ENCODE measurements at regions not wholly inside any gene's neighbourhood (a gene's known extent, or its start where the extent isn't known, plus 50 kb on each side); places are given as distances from the start of the nearest gene placed in this dataset.

DNA sequence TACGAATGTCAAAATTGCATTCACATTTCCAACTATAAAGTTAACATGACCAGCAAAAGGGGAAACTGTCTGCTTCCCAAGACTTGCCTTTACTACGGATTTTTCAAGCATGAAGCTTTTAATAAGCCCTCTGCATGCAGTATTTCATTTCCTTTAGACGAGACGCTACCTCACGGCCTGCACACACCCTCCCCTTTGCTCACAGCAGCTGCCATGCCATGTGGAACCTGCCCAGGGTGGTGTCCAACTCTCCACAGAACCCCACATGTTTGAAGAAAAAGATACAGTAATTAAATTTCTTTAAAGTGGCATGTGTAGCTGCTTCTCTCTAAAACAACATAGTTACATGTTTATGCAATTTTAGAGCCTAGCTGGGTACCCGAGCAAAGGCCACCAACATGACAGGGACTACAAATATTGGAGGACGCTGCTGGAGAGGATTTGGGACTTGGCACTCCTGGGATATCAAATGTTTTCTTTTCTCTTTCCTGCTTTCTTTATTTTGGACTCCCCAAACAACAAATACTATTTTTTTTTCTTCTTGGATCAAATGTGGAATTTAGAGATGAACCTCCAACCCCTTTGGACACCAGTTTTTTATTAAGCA lies 256.9 kb upstream of the PCSK5 start:
- TF ChIP-seq, protein P1, sequence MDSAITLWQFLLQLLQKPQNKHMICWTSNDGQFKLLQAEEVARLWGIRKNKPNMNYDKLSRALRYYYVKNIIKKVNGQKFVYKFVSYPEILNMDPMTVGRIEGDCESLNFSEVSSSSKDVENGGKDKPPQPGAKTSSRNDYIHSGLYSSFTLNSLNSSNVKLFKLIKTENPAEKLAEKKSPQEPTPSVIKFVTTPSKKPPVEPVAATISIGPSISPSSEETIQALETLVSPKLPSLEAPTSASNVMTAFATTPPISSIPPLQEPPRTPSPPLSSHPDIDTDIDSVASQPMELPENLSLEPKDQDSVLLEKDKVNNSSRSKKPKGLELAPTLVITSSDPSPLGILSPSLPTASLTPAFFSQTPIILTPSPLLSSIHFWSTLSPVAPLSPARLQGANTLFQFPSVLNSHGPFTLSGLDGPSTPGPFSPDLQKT (IDR thresholded peaks at IDR 0.05; ENCODE audit: borderline replicate concordance, low read depth, low read length), result no peak
- TF ChIP-seq SP2 (tag by site-specific recombination; IDR thresholded peaks at IDR 0.05) (no peak), ZBTB8A (tag by site-specific recombination; IDR thresholded peaks at IDR 0.05) (no peak), ZNF146 (tag by site-specific recombination; IDR thresholded peaks at IDR 0.05) (no peak), YY1 (tag by site-specific recombination; IDR thresholded peaks at IDR 0.05) (no peak), TCF7L2 (IDR thresholded peaks at IDR 0.05; ENCODE audit: borderline replicate concordance, low read depth, low read length) (no peak), ZNF138 (tag by site-specific recombination; IDR thresholded peaks at IDR 0.05; ENCODE audit: borderline replicate concordance) (no peak)
- TF ChIP-seq, protein P2, sequence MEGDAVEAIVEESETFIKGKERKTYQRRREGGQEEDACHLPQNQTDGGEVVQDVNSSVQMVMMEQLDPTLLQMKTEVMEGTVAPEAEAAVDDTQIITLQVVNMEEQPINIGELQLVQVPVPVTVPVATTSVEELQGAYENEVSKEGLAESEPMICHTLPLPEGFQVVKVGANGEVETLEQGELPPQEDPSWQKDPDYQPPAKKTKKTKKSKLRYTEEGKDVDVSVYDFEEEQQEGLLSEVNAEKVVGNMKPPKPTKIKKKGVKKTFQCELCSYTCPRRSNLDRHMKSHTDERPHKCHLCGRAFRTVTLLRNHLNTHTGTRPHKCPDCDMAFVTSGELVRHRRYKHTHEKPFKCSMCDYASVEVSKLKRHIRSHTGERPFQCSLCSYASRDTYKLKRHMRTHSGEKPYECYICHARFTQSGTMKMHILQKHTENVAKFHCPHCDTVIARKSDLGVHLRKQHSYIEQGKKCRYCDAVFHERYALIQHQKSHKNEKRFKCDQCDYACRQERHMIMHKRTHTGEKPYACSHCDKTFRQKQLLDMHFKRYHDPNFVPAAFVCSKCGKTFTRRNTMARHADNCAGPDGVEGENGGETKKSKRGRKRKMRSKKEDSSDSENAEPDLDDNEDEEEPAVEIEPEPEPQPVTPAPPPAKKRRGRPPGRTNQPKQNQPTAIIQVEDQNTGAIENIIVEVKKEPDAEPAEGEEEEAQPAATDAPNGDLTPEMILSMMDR (tag by site-specific recombination; IDR thresholded peaks at IDR 0.05), result no peak

All from HEK293 (cell line).